H1 (cell line): ENCODE measurements at regions not wholly inside any gene's neighbourhood (a gene's known extent, or its start where the extent isn't known, plus 50 kb on each side); places are given as distances from the start of the nearest gene placed in this dataset.

Experiments used
- CHD7 ChIP-seq: fragments of 300-600 bp; sonication (generic); IDR thresholded peaks from 2 replicates; pipeline ENCODE4 v1.7.1; 2012; ENCODE audit warnings: low read length, moderate library complexity, mild to moderate bottlenecking, inconsistent platforms; ENCODE audit not compliant: insufficient replicate concordance
- EZH2 ChIP-seq: fragments of 200-600 bp; sonication (generic); IDR thresholded peaks from 2 replicates; pipeline ENCODE4 v1.7.1; 2012; ENCODE audit warnings: low read depth, mild to moderate bottlenecking, moderate library complexity, low read length, inconsistent platforms; ENCODE audit not compliant: severe bottlenecking
- SAP30 ChIP-seq: fragments of 300-600 bp; sonication (generic); IDR thresholded peaks from 2 replicates; pipeline ENCODE4 v1.7.1; 2012; ENCODE audit warnings: low read length, moderate library complexity, mild to moderate bottlenecking, inconsistent platforms; ENCODE audit not compliant: insufficient read depth, insufficient replicate concordance
- SUZ12 ChIP-seq: fragments of 200-600 bp; sonication (generic); IDR thresholded peaks from 2 replicates; pipeline ENCODE4 v1.6.1; 2012; ENCODE audit warnings: mild to moderate bottlenecking, inconsistent platforms, low read length, moderate library complexity, mixed read lengths
- TEAD4 ChIP-seq: IDR thresholded peaks from 2 replicates; pipeline ENCODE4 v1.6.1; 2012; ENCODE audit warnings: low read depth, low read length, inconsistent platforms, mixed read lengths

GRCh38 chr10:37552881-37553280 is 304.5 kb downstream of the ZNF248 start (continued):
- TF ChIP-seq SUZ12 (no peak), TEAD4 (no peak), SAP30 (no peak), CHD7 (no peak), EZH2 (no peak)
